ENCODE measurements at regions not wholly inside any gene's neighbourhood (a gene's known extent, or its start where the extent isn't known, plus 50 kb on each side); places are given as distances from the start of the nearest gene placed in this dataset.

- H3K27ac ChIP-seq = peak overlapping the region in 3 of 4 donors; percentile 11 to 90 (median 90)
- 62 to 83% methylated on average over 3 of the region's 3 CpGs for WGBS, 2 donors
- no peak for TF ChIP-seq CTCF (IDR thresholded peaks at IDR 0.05)
- TF ChIP-seq EP300 (IDR thresholded peaks at IDR 0.05) = no peak
- no peak for TF ChIP-seq POLR2A (IDR thresholded peaks at IDR 0.05)
- no peak overlapping the region for H3K4me3 ChIP-seq
- no peaks in the 10 kb centered on the region for H3K9me3 ChIP-seq
- no peak for DNase-seq (ENCODE audit: low spot score in 2 of 2)
- no peaks in the 10 kb centered on the region for H3K27me3 ChIP-seq
- no peaks in the 10 kb centered on the region for H3K36me3 ChIP-seq
- H3K4me1 ChIP-seq = peaks cover 0 to 69% (median 30%) of the 10 kb centered on the region in 4 donors
Measured at GRCh38 chr5:67303356-67303755, 106.8 kb upstream of the CD180 start.

- Histone ChIP-seq H3K36me3 (no peaks in the 10 kb centered on the region), H3K9me3 (no peaks in the 10 kb centered on the region), H3K4me3 (no peak overlapping the region), H3K27ac (peak overlapping the region; percentile 62 to 90 (median 82)), H3K27me3 (no peaks in the 10 kb centered on the region), H3K4me1 (peaks cover 0 to 65% (median 25%) of the 10 kb centered on the region in 4 donors)
- 41 to 47% methylated on average over 8 of the region's 8 CpGs for WGBS, 2 donors
- DNase-seq (ENCODE audit: low spot score in 2 of 2) = peak; percentile 68 to 90
- peak; percentile 91 to 97 for TF ChIP-seq EP300 (IDR thresholded peaks at IDR 0.05)
- peak in 1 of 5 experiments; percentile 8 for TF ChIP-seq CTCF (IDR thresholded peaks at IDR 0.05)
- TF ChIP-seq POLR2A (IDR thresholded peaks at IDR 0.05) = no peak
Measured at GRCh38 chr5:67301285-67301903, 104.8 kb upstream of the CD180 start.

- no peaks in the 10 kb centered on the region for H3K9me3 ChIP-seq
- no peak for DNase-seq (ENCODE audit: low spot score in 2 of 2)
- peaks cover 0 to 58% (median 18%) of the 10 kb centered on the region in 4 donors for H3K4me1 ChIP-seq
- TF ChIP-seq EP300 (IDR thresholded peaks at IDR 0.05) = no peak
- TF ChIP-seq CTCF (IDR thresholded peaks at IDR 0.05) = no peak
- TF ChIP-seq POLR2A (IDR thresholded peaks at IDR 0.05) = no peak
- no peaks in the 10 kb centered on the region for H3K36me3 ChIP-seq
- no peak overlapping the region for H3K4me3 ChIP-seq
- 54 to 64% methylated on average over 2 of the region's 2 CpGs for WGBS, 2 donors
- H3K27me3 ChIP-seq = no peaks in the 10 kb centered on the region
- peak overlapping the region; percentile 62 to 90 (median 82) for H3K27ac ChIP-seq
Measured at GRCh38 chr5:67300326-67300725, 103.7 kb upstream of the CD180 start.

- Histone ChIP-seq H3K4me1 (peaks cover 0 to 51% (median 21%) of the 10 kb centered on the region in 4 donors), H3K27ac (peak overlapping the region in 3 of 4 donors; percentile 62 to 90 (median 90))
- WGBS, 2 donors = 62 to 69% methylated on average over 2 of the region's 2 CpGs
Measured at GRCh38 chr5:67299231-67299735, 102.7 kb upstream of the CD180 start.

DNA sequence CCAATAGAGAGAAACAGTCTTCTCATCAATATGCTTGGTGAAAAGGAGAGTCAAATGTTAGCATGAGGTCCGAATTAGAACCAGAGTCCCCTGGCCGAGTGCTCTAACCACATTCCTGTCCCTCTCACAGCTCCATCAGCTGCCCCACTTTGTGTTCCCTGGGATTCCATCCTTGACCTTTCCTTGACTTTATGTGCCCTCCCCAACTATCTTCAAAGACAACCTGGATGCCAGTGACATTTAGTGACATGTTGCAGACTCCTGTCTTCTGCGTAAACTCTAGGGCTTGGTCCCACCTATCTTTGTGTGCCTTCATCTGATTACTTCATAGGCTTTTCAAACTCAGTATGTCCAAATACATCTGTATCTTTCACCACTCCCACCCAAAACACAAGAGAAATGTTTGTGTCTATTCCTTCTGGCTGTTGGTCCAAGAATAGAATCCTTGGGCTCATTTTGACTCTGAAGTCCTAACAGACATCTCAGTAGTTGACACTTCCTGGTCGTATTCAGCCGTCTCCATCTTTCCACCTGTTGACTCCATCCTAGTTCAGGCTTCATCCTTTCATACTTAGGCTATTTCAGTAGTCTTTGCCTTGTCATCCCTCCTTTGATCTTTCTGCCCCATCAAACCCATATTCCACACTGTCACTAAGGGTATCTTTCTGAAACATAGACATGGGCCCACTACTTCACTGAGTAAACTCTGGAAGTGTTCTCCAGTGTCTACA, 101.4 kb upstream of the CD180 start:
- peaks cover 0 to 63% (median 31%) of the 10 kb centered on the region in 4 donors for H3K4me1 ChIP-seq
- 98 to 99% methylated on average over 5 of the region's 5 CpGs for WGBS, 2 donors
- no peaks in the 10 kb centered on the region for H3K9me3 ChIP-seq
- peak overlapping the region in 1 of 4 donors; percentile 34 for H3K27ac ChIP-seq
- DNase-seq (ENCODE audit: low spot score in 2 of 2) = no peak
- TF ChIP-seq CTCF (IDR thresholded peaks at IDR 0.05) = no peak
- no peak for TF ChIP-seq POLR2A (IDR thresholded peaks at IDR 0.05)
- no peak for TF ChIP-seq EP300 (IDR thresholded peaks at IDR 0.05)
- no peaks in the 10 kb centered on the region for H3K36me3 ChIP-seq
- H3K4me3 ChIP-seq = no peak overlapping the region
- no peaks in the 10 kb centered on the region for H3K27me3 ChIP-seq

More at GRCh38 chr5:67299231-67299735, 102.7 kb upstream of the CD180 start:
- no peak for DNase-seq (ENCODE audit: low spot score in 2 of 2)
- Histone ChIP-seq H3K27me3 (no peaks in the 10 kb centered on the region), H3K36me3 (no peaks in the 10 kb centered on the region), H3K9me3 (no peaks in the 10 kb centered on the region), H3K4me3 (no peak overlapping the region)
- TF ChIP-seq POLR2A (IDR thresholded peaks at IDR 0.05) = no peak
- peak in 1 of 2 donors; percentile 17 for TF ChIP-seq EP300 (IDR thresholded peaks at IDR 0.05)

All from tibial nerve (tissue), 4 donors.